ENCODE measurements at regions not wholly inside any gene's neighbourhood (a gene's known extent, or its start where the extent isn't known, plus 50 kb on each side); places are given as distances from the start of the nearest gene placed in this dataset.
A peak's percentile ranks its signal among the peaks of the same experiment; 100 is the strongest.

DNA sequence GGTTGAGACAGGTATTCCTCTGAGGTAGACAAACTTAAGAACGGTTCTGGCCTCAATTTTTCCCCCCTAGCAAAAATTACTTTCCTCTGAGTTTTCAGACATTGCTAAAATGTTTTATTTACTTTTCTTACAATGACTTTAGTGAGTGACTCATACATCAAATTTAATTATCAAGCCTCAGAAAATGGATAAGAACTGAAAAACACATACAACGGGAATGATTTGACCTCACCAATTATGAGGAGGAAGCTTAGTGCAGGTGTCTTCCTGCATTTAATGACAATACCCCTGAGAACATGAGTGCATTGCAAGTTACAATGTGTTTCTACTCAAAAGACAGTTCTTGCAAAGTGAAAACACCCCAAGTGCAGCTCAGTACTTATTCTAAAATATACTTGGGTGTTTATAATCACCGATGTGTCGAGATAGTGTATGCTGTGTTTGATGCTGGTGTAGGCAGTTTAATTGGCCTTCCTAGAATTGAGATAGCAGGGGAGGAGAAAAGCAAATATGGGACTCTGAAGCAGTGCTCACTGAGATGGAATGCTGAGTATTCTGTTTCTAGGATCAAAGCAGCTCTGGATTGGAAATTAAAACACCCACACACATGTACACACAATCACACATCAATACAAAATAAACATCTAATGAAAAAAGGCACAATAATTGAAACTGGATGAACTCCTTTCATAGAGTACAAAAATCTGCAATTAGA lies 189.5 kb upstream of the SLC10A2 start:
- DNase-seq = no peak

- DNase-seq = no peak
These were observed 183.9 kb upstream of the SLC10A2 start for GRCh38 chr13:103250071-103250470.

- DNase-seq = peak; percentile 2
These were observed 180.5 kb upstream of the SLC10A2 start for GRCh38 chr13:103246581-103247200.

GRCh38 chr13:103243495-103243894 lies 177.3 kb upstream of the SLC10A2 start:
- no peak for DNase-seq

DNA sequence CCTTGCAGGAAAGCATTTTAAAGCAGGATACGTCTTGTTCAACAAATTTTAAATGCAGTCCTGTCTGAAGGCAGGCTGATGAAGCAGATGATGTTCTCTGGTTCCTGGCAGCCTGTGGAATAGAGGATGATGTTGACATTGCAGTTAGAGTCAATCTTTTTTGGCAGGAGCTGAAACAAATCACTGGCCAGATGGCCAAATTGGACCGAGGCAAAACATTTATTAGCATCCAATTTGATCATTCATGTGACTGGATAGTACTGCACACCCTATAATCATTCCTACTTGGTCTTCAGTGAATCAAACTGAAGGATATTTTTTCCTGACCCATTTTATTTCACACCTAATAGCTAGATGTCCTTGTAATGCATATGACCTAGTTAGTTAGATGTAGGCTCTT lies 172.2 kb upstream of the SLC10A2 start:
- no peak for DNase-seq

DNA sequence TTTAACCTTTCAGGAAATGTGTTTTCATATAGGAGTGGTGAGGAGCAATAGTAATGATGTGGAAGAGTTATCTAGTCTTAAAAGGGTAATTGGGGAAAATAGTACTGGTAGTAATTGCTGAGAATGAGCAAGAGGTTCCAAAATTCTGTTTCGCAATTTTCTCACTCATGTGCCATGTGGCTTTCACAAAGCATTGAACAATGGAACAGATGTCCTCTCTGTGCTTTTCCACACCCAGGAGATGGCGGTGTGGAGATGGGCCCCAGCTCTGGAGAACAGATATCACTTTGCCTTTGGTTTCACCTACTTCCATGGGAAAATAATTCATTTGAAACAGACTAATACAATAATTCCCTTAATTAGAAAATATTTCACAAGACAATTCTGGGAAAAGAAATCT lies 170.0 kb upstream of the SLC10A2 start:
- peak; percentile 12 for DNase-seq

GRCh38 chr13:103229674-103230073 lies 163.5 kb upstream of the SLC10A2 start:
- DNase-seq = no peak

DNA sequence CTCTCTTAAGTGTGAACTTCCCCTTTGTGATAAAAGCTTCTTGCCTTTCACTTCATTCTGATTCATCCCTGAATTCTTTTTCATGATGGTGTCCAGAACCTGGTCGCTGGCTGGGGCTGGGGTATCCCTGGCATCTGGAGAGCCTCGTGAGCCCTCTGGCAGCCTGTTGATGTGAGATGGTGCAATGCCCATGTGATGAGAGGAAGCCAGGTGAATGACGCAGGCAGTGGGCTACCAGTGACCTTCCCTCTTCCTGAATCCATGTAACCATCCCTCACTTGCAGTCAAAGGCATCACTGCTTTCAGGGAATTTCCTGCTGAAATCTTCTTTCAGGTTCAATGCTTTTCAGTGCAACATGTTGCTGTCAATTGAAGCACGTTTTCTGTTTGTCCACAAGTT lies 158.6 kb upstream of the SLC10A2 start:
- DNase-seq = no peak

DNA sequence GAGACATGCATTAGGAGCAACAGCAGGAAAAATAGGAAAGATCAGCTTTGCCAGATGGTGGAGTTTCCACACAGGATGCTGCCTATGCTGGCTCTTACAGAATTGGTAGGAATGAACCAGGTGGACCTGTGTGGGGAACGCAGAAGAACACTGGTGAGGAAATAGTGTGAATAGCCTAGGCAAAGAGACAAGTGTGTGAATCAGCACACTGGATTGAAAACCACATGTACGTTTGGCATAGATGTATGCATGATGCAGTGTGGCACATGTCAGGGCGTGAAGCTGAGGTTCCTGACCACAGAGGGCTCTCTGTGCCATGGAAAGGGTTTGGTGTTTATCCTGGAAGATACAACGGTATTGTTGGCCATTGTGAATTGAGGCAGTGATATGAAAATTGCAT lies 156.5 kb upstream of the SLC10A2 start:
- no peak for DNase-seq

GRCh38 chr13:103218253-103218652 lies 152.0 kb upstream of the SLC10A2 start:
- DNase-seq = no peak

DNA sequence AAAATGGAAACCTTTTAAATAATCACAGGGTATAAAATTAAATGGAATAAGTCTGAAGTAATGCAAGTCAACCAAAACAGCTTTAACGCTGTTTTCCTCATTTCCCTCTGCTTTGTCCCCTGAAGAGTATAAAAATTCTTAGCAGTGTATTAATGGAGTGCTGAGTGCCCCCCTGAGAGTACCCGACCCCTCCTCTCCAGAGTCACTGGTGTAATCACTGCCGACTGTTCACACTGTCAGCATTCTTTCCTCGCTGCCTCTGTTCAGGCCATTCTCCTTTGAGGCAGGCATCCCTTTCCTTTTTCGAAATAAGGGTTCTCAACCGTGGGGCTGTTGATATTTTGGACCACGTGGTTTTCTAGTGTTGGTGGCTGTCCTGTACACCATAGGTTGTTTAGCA lies 146.9 kb upstream of the SLC10A2 start:
- no peak for DNase-seq

- DNase-seq = no peak
These were observed 144.1 kb upstream of the SLC10A2 start for GRCh38 chr13:103210348-103210747.

DNA sequence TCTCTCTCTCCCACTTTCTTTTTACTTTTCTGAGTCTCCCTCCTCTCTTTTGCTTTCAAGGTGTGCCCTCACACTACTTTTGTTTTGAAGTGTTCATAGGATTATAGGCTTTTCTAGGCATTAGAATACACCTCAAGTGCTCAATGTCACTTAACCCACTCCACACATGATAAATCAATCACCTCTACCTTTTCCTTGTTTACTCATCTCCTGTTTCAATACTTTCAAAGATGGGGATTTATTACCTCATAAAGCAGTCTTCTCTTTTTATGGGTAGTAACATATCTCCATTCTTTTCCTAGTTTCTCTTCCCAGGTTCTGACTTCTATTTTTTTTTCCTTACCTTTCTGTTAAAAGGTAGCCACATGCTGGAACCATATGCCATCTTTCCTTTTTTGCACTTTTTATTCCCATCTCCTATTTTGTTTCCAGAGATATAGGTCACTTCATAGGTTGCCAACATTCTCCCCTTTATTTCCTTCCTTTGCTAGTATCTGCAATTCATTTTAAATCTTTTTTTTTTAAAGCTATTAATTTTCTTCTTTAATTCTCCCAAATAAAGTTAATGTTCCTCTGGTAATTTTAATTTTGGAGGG lies 137.6 kb upstream of the SLC10A2 start:
- no peak for DNase-seq

DNA sequence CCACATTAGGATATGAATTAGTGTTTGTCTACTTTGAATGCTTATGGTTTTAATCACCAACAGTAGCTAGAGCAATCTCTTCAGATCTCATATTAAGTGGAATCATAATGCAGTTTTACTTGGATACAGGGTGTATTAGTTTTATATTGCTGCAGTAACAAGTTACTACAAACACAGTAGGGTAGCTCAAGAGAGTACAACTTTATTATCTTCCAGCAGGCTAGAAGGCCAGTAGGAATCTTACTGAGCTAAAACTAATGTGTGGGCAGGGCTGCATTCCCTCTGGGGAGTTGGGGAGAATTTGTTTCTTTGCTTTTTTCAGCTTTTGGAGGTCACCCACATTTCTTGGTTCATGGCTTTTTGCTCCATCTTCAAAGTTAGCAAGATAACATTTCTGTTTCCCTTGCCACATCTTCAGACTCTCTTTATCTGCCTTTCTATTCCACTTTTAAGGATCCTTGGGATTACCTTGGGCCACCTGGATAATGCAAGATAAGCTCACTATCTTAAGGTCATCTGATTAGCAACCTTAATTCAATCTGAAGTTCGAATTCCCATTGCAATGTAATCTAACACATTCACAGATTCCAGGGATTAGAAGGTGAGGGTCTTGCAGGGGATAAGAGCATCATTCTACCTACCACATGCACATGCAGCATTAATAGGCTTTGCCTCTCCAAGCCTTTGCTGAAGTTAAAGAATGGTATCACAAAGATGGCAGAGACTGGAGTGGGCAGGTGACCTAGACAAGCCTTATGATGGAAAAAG lies 134.1 kb upstream of the SLC10A2 start:
- DNase-seq = no peak

GRCh38 chr13:103199380-103200088 lies 133.3 kb upstream of the SLC10A2 start:
- no peak for DNase-seq

DNA sequence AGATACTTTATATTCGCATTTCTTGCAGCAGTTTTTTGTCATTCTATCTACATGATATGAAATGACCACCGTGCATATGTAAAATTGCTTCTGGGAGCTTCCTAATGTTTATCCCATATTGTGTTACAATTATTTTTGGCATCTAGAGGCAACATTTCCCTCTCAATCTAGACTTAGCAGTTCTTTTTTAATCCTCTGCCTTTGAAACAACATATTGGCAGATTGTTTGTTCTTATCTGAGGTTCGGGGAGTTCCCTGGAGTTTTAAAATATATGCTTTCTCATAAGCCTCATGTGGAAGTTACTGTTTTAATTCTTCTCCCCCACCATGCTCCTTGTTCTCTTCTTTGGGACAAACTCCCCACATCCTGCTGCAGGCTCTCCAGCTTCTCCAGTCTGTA lies 130.1 kb upstream of the SLC10A2 start:
- DNase-seq = no peak

DNA sequence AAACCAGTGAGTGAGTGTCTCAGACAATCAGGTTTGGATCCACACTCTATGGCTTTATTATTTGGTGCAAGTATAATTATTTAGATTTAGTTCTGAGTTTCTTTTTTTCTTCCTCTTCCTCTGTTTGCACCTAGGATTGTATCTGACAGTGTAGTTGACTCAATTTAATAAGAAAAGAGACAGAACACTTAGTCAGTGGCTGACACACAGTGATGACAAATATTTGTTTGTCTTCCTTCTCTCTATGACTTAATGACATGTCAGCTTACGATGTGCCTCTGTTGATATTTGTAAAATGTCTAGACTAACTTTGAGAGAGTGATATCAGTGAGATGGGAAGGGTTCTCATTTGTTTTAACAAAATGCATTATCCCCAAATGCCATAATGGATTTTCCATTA lies 129.5 kb upstream of the SLC10A2 start:
- no peak for DNase-seq

DNA sequence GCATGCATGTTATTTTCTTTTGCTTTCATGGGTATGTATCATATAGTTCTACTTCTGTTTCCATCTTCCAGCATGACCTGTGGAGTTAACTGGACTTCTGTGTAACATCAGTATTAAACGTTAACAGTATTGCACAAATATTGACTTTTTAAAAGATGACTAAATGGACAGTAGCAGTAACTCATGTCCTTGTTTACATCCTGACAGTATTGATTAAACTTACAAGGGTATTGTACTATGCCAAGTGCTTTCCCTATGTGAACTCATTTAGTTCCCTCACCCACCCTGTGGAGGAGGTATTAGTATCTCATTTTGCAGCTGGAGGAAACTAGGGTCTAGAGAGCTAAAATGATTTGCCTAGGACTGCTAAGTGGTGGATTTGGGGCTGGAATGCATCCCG lies 128.7 kb upstream of the SLC10A2 start:
- no peak for DNase-seq

DNA sequence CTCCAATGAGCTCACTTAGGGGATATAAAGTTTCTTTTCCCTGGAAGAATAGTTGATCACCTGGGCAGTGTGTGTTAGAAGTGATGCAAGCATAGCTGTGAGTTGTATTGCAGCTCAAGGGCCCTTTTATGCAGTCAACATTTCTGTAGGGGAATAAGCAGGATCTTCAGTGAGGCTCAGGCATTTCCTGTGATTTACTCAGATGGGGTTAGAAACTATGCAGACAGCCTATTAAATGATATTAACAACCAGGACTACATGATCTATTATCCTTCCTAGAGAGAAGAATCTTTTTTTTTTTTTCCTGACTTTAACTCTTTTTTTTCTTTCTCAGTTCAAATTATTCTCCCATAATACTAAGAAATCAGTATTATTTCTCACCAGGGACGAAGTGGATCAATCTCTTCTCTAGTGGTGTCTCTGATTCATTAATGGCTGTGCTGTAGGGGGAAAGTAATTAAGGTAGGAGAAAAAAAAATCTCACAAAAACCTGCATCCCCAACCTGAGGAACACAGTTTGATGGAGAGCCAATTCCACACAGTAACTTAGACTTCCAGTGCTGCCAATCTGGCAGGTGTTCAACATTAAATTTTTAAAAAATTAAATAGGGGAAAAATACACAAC lies 126.4 kb upstream of the SLC10A2 start:
- peak; percentile 41 for DNase-seq

DNA sequence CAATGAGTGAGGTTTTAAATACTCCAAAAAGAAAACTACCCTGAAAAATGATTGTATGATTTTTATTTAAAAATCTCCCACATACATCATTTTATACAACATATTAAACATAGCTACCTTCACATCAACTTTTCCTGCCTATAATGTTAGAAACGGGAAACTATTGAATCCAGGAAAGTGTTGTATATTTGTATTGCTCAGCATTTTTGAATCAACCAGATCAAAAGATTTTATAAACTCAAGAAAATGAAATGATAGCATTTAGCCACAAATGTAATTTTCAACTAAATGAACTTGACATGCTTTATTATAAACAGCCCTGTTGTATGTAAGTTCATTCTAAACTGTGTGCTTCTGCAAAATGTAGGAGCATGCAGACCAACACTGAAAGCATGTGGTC lies 124.6 kb upstream of the SLC10A2 start:
- DNase-seq = no peak

DNA sequence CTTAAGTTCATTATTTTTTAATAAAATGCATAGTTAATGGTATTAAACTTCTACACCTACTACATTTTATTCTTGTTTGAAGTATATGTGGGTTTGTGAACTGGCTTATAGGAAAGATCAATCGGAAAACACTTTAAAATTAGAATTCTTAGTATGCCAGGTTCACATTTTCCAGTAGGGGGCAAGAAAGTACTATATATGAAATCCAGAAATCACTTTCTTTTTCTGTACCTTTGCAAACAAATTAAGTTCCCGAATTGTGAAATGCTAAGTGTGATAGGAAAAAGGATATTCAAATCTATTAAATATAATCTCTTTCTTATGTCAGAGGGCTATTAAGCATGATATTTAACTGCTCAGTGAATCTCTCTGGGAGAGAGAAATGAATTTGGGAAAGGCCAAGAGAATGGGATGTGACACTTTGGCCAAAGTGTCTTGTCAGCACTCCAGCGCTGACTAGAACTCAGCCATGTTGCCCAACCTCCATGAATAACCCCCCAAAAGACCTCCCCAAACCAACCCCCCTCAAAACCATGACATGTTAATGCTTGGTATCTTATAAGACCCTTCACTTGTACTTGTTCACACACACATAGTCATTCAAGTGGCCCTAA lies 122.6 kb upstream of the SLC10A2 start:
- DNase-seq = peak; percentile 41

DNA sequence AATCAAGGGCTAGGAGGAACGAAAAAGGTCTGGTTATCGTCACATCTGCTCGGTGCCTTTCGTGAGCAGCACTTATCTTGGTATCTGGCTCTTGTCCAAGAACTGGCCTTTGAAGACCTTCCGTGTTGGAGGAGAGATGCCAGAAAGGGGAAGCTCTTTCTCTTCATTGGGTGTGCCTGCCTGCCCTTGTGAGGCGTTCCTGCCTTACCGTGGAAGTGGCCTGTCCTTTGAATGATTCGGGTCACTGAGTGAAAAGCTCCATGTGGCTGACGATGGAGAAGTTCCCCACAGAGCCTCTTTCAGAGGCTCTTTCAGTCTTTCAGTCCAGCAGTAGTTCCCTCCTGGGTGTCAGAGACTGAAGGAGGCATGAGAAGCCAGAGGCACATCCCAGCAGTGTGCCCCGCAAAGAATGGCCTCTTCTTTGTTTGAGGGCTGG lies 121.5 kb upstream of the SLC10A2 start:
- DNase-seq = no peak
